ENCODE measurements at regions not wholly inside any gene's neighbourhood (a gene's known extent, or its start where the extent isn't known, plus 50 kb on each side); places are given as distances from the start of the nearest gene placed in this dataset.
"Not testable (repeated sequence)": the region's sequence is repeated elsewhere in the genome, so short reads cannot be mapped to it uniquely, and the experiment has no call there.

GRCh38 chr2:12617853-12618252 is 98.9 kb upstream of the TRIB2 start:
- no peaks in the 10 kb centered on the region for H3K27me3 ChIP-seq (ENCODE audit: insufficient read depth, low read length)
- peaks cover 16% of the 10 kb centered on the region for H3K4me1 ChIP-seq (ENCODE audit: insufficient read depth, low read length)
- H3K4me3 ChIP-seq (ENCODE audit: low read length), result no peak overlapping the region
- no peaks in the 10 kb centered on the region for H3K9me3 ChIP-seq (ENCODE audit: low read depth, low read length)

DNA sequence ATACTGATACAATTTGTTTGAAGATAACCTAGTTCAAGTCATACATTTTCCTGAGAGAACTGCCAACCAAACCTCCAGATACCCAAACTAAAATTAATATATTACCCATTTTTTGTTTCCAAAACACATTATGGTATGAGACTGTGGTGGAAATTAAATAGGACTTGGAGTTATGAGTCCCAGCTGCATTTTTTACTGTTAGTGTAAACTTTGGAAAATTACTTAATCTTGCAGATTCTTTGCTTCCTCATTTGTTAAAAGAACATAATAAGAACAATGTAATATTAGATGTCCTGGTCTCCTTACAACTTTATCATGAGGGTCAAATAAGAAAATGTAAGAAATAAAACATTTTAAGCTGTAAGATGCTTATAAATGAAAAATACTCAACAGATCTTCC is 98.2 kb upstream of the TRIB2 start:
- Histone ChIP-seq H3K27me3 (ENCODE audit: insufficient read depth, low read length) (no peaks in the 10 kb centered on the region), H3K4me3 (ENCODE audit: low read length) (no peak overlapping the region), H3K9me3 (ENCODE audit: low read depth, low read length) (no peaks in the 10 kb centered on the region), H3K4me1 (ENCODE audit: insufficient read depth, low read length) (peaks cover 12% of the 10 kb centered on the region)

GRCh38 chr2:12619975-12620374 is 96.8 kb upstream of the TRIB2 start:
- Histone ChIP-seq H3K4me3 (ENCODE audit: low read length) (no peak overlapping the region), H3K27me3 (ENCODE audit: insufficient read depth, low read length) (no peaks in the 10 kb centered on the region), H3K9me3 (ENCODE audit: low read depth, low read length) (no peaks in the 10 kb centered on the region), H3K4me1 (ENCODE audit: insufficient read depth, low read length) (peaks cover 12% of the 10 kb centered on the region)

DNA sequence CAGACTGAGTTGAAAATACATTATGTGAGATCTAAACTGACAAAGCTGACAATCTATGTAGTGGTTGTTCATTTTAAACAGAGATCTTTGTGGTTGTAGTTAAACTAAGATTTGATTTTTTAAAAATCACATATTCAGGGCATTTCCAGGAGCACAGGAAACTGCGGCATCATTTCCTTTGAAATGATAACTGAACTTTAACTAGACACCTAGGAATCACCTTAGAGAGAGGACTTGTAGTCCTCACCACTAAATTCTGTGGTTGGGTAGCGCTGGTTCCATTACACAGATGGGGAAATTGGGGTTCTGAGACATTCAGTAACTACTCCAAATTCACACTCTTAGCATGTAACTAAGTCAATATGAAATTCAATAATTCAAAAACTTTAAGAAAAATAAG is 96.0 kb upstream of the TRIB2 start:
- Histone ChIP-seq H3K4me3 (ENCODE audit: low read length) (no peak overlapping the region), H3K4me1 (ENCODE audit: insufficient read depth, low read length) (peaks cover 12% of the 10 kb centered on the region), H3K9me3 (ENCODE audit: low read depth, low read length) (no peaks in the 10 kb centered on the region), H3K27me3 (ENCODE audit: insufficient read depth, low read length) (no peaks in the 10 kb centered on the region)

DNA sequence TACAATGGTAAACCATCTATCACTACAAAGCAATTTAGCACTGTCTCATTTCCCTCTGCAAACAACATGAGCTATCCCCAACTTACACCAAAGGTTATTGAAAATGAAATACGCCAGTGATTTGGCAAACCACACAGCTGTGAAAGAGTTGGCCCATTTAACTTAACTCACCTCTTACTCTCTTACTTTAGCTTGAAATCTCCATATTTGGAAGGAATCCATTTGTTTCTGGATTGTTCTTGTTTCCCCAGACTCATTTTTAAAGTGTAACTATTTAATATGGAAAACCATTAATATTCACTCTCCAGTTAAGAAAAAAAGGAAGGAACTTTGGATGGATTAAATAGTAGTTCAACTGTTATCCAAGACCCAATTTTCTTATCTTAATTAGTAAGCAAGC is 93.7 kb upstream of the TRIB2 start:
- H3K9me3 ChIP-seq (ENCODE audit: low read depth, low read length), result no peaks in the 10 kb centered on the region
- no peak overlapping the region for H3K4me3 ChIP-seq (ENCODE audit: low read length)
- H3K4me1 ChIP-seq (ENCODE audit: insufficient read depth, low read length), result no peaks in the 10 kb centered on the region
- no peaks in the 10 kb centered on the region for H3K27me3 ChIP-seq (ENCODE audit: insufficient read depth, low read length)

DNA sequence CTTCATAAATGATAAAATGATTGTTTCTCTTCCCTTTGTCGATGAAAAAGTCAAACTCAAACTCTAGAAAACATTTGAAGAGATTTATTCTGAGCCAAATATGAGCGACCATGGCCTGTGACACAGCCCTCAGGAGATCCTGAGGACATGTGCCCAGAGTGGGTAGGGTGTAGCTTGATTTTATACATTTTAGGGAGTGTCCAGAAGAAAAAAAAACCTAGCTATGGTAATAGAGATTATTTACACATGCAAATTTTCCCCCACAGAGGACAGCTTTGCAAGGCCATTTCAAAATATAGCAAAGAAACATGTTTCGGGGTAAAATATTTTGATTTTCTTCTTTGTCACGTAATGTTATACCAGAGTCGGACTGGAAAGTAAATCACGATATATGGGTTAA is 92.4 kb upstream of the TRIB2 start:
- no peaks in the 10 kb centered on the region for H3K9me3 ChIP-seq (ENCODE audit: low read depth, low read length)
- H3K4me3 ChIP-seq (ENCODE audit: low read length), result no peak overlapping the region
- H3K27me3 ChIP-seq (ENCODE audit: insufficient read depth, low read length), result no peaks in the 10 kb centered on the region
- H3K4me1 ChIP-seq (ENCODE audit: insufficient read depth, low read length), result no peaks in the 10 kb centered on the region

- no peaks in the 10 kb centered on the region for H3K4me1 ChIP-seq (ENCODE audit: insufficient read depth, low read length)
- H3K9me3 ChIP-seq (ENCODE audit: low read depth, low read length), result no peaks in the 10 kb centered on the region
- no peak overlapping the region for H3K4me3 ChIP-seq (ENCODE audit: low read length)
- H3K27me3 ChIP-seq (ENCODE audit: insufficient read depth, low read length), result no peaks in the 10 kb centered on the region
These were observed 91.7 kb upstream of the TRIB2 start for GRCh38 chr2:12624905-12625598.

GRCh38 chr2:12628541-12628940 is 88.2 kb upstream of the TRIB2 start:
- H3K4me3 ChIP-seq (ENCODE audit: low read length); H3K9me3 ChIP-seq (ENCODE audit: low read depth, low read length); H3K27me3 ChIP-seq (ENCODE audit: insufficient read depth, low read length); H3K4me1 ChIP-seq (ENCODE audit: insufficient read depth, low read length): not testable (repeated sequence)

DNA sequence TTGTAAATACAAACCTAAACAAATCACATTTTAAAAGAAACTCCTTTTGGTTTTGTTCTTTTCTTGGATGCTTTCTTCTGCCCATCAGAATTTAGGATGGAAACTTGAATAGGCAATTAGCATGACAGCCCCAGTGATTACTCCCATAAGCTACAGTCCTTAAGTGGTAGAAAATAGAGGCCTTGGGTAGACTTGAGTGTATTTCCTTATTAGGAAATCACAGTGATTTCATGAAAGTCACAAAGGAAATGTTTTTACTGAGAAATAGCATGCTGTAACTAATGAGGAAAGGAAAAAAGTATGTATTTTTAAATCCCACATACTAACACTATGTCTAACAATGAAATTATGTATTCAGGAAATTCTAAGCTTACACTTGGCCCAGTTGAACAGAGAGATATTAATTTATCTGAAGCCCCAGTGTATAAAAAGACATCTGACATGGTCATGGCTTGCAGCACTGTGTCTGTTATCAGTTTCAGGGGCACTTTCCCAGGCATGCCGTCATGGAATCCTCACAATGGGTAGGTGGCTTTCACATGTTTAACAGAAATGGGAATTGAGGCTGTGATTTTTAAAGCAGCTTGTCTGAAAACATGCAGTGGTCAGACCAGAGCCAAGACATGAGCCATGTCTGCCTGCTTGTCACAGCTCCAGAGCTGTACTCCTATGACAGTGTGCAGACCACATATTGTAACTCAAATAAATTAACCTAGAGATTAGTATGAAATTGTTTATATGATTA is 79.7 kb upstream of the TRIB2 start:
- Histone ChIP-seq H3K27me3 (ENCODE audit: insufficient read depth, low read length) (no peaks in the 10 kb centered on the region), H3K4me3 (ENCODE audit: low read length) (no peak overlapping the region), H3K9me3 (ENCODE audit: low read depth, low read length) (no peaks in the 10 kb centered on the region), H3K4me1 (ENCODE audit: insufficient read depth, low read length) (no peaks in the 10 kb centered on the region)

DNA sequence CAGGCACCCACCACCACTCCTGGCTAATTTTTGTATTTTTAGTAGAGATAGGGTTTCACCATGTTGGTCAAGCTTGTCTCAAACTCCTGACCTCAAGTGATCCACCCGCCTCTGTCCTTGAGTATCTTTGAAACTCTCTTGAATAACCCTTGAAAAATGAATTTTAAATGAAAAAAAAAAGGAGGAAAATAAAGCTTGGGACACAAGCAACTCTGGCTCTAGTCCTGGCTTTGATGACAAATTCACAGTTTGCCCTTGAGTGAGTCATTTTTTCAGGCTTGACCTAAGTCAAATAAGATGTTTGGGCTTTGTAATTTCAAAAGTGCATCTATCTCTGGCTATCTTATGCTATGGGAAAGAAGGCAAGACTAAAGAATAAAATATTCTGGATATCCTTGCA is 79.0 kb upstream of the TRIB2 start:
- Histone ChIP-seq H3K9me3 (ENCODE audit: low read depth, low read length) (no peaks in the 10 kb centered on the region), H3K4me3 (ENCODE audit: low read length) (no peak overlapping the region), H3K4me1 (ENCODE audit: insufficient read depth, low read length) (no peaks in the 10 kb centered on the region), H3K27me3 (ENCODE audit: insufficient read depth, low read length) (no peaks in the 10 kb centered on the region)

- Histone ChIP-seq H3K4me1 (ENCODE audit: insufficient read depth, low read length) (no peaks in the 10 kb centered on the region), H3K27me3 (ENCODE audit: insufficient read depth, low read length) (no peaks in the 10 kb centered on the region), H3K4me3 (ENCODE audit: low read length) (no peak overlapping the region), H3K9me3 (ENCODE audit: low read depth, low read length) (no peaks in the 10 kb centered on the region)
These were observed 75.3 kb upstream of the TRIB2 start for GRCh38 chr2:12641441-12641840.

DNA sequence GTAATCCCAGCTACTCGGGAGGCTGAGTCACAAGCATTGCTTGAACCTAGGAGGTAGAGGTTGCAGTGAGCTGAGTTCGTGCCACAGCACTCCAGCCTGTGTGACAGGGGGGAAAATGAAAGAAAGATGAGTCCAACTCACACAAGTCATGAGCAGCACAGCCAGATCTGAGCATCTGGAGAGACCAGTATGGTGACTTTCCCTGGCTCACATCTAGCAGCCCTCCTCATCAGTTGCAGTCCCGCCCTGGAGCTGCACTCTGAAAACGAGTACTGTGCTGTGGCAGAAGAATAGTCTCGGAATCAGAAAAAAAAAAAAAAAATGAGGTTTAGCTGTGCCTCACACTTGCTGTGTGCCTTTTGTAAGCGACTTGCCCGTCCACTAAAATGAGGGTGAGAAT is 74.4 kb upstream of the TRIB2 start:
- Histone ChIP-seq H3K4me3 (ENCODE audit: low read length) (no peak overlapping the region), H3K27me3 (ENCODE audit: insufficient read depth, low read length) (no peaks in the 10 kb centered on the region), H3K9me3 (ENCODE audit: low read depth, low read length) (no peaks in the 10 kb centered on the region), H3K4me1 (ENCODE audit: insufficient read depth, low read length) (no peaks in the 10 kb centered on the region)

DNA sequence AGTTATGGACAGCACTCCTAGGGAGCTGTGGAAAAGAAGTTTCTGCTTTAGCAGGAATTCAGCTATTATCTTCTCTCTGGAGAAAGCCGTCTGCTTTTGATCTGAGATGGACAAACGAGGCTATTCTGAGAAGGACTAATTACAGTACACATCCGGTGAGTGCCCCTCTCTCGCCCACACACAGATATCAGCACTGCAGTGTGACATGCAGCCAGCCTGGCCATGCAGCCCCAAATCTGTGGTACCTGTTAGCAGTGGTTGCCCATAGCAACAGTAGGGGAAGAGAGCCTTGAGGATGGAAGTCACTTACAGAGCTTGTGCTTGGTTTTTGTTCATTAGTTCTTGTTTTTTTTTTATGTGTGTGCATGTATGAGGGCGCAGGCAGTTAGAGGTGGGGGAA is 73.9 kb upstream of the TRIB2 start:
- Histone ChIP-seq H3K4me1 (ENCODE audit: insufficient read depth, low read length) (no peaks in the 10 kb centered on the region), H3K4me3 (ENCODE audit: low read length) (no peak overlapping the region), H3K27me3 (ENCODE audit: insufficient read depth, low read length) (no peaks in the 10 kb centered on the region), H3K9me3 (ENCODE audit: low read depth, low read length) (no peaks in the 10 kb centered on the region)

- Histone ChIP-seq H3K4me1 (ENCODE audit: insufficient read depth, low read length) (no peaks in the 10 kb centered on the region), H3K9me3 (ENCODE audit: low read depth, low read length) (no peaks in the 10 kb centered on the region), H3K4me3 (ENCODE audit: low read length) (no peak overlapping the region), H3K27me3 (ENCODE audit: insufficient read depth, low read length) (no peaks in the 10 kb centered on the region)
These were observed 66.9 kb upstream of the TRIB2 start for GRCh38 chr2:12649602-12650400.

DNA sequence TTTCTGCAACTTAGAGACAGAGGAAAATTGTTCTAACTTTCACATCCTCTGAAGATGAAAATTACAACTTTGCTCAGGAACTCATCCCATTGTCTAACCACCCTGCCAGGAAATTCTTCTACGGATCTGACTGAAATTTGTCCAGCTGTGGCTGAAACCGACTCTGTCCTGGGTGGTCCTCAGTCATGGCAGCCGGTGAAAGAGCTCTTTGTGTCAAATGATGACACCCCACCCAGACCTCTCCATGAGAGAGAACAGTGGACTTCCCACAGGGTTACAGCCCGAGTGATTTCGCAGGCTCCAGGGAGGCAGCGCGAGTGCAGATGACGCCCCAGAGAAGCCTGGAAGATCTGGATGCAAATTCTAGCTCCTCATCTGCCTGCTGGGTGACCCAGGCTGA is 65.1 kb upstream of the TRIB2 start:
- Histone ChIP-seq H3K4me1 (ENCODE audit: insufficient read depth, low read length) (no peaks in the 10 kb centered on the region), H3K4me3 (ENCODE audit: low read length) (no peak overlapping the region), H3K27me3 (ENCODE audit: insufficient read depth, low read length) (no peaks in the 10 kb centered on the region), H3K9me3 (ENCODE audit: low read depth, low read length) (no peaks in the 10 kb centered on the region)

Measured in mononuclear cell (primary cell).